A549 (cell line): ENCODE measurements at regions not wholly inside any gene's neighbourhood (a gene's known extent, or its start where the extent isn't known, plus 50 kb on each side); places are given as distances from the start of the nearest gene placed in this dataset.

Source experiments
- ATAC-seq, 2 experiments: fragments of 200-7000 bp in 1 of 2; fragments of >200 bp in 1 of 2; cut with Nextera tagmentation in 1 of 2; cut with Tn5 transposase in 1 of 2; 3 replicates each; pipeline versions ENCODE4 v1.8.0 to v1.9.1; 2018 to 2020; ENCODE audit warnings: mild to moderate bottlenecking in 1 of 2, moderate library complexity in 1 of 2
- CTCF ChIA-PET: fragments of 300-600 bp; sonication (Branson Sonifier 250); formaldehyde crosslinking; extraction: SDS; loops from one replicate; lab custom pipeline; 2021; ENCODE audit warnings: antibody characterized with exemption, inconsistent platforms; lab: Yijun Ruan, JAX
- POLR2A ChIA-PET: fragments of 350-600 bp; formaldehyde crosslinking; extraction: SDS; loops from one replicate; lab custom pipeline; 2021; ENCODE audit warnings: antibody characterized with exemption, inconsistent platforms; lab: Yijun Ruan, JAX
- DNase-seq, 2 experiments: peaks; one replicate each; pipeline versions ENCODE4 v3.0.0 to v3.0.0-alpha.2; 2011 to 2016; ENCODE audit warnings: low read depth in 1 of 2, low spot score in 1 of 2
- FAIRE-seq: peaks from 2 replicates; lab custom pipeline; 2011; peaks lifted over from hg19 to GRCh38; lab: Jason Lieb, UNC
- H3K27ac ChIP-seq, 2 experiments: fragments of >200 bp; sonication (Bioruptor Twin); formaldehyde crosslinking; 3 replicates each; pipeline ENCODE4 v1.5.1; 2016 to 2017
- H3K4me1 ChIP-seq: fragments of >200 bp; sonication (Bioruptor Twin); formaldehyde crosslinking; 3 replicates; pipeline ENCODE4 v1.6.1; 2016
- H3K4me2 ChIP-seq: fragments of >200 bp; sonication (Bioruptor Twin); formaldehyde crosslinking; 3 replicates; pipeline ENCODE4 v1.6.1; 2016
- H3K4me3 ChIP-seq: fragments of >200 bp; sonication (Bioruptor Twin); formaldehyde crosslinking; 3 replicates; pipeline ENCODE4 v1.5.1; 2016
- H3K9me3 ChIP-seq: fragments of >200 bp; sonication (Bioruptor Twin); formaldehyde crosslinking; 3 replicates; pipeline ENCODE4 v1.6.1; 2016
- BCL3 ChIP-seq: fragments of >200 bp; sonication (Bioruptor Twin); formaldehyde crosslinking; IDR thresholded peaks from 3 replicates; pipeline ENCODE4 v1.6.1; 2016
- CBX2 ChIP-seq: fragments of 200-600 bp; sonication (generic); IDR thresholded peaks from 2 replicates; pipeline ENCODE4 v1.6.1; 2016; ENCODE audit warnings: low read depth, mild to moderate bottlenecking, borderline replicate concordance
- CBX8 ChIP-seq: fragments of 200-600 bp; sonication (generic); IDR thresholded peaks from 2 replicates; pipeline ENCODE4 v1.6.1; 2016
- CHD2 ChIP-seq: fragments of 150-350 bp; IDR thresholded peaks from 2 replicates; pipeline ENCODE4 v1.6.1; 2014; ENCODE audit warnings: low read length; ENCODE audit not compliant: partially characterized antibody
- CTCF ChIP-seq: fragments of >200 bp; sonication (Bioruptor Twin); formaldehyde crosslinking; IDR thresholded peaks from 3 replicates; pipeline ENCODE4 v1.5.1; 2016
- FOXS1 ChIP-seq: fragments of 250-450 bp; sonication (Bioruptor Pico); IDR thresholded peaks from 2 replicates; pipeline ENCODE4 v1.5.0; 2020; ENCODE audit warnings: mild to moderate bottlenecking, moderate library complexity
- GATA3 ChIP-seq: IDR thresholded peaks from 2 replicates; pipeline ENCODE4 v1.6.1; 2012; ENCODE audit warnings: borderline replicate concordance
- HDAC2 ChIP-seq: fragments of 200-600 bp; sonication (generic); IDR thresholded peaks from 2 replicates; pipeline ENCODE4 v1.6.1; 2016
- HEYL ChIP-seq: fragments of 250-450 bp; sonication (Bioruptor Pico); IDR thresholded peaks from 2 replicates; pipeline ENCODE4 v1.8.0; 2021; ENCODE audit warnings: mild to moderate bottlenecking, moderate library complexity
- HMGXB4 ChIP-seq: fragments of 250-450 bp; sonication (Bioruptor Pico); IDR thresholded peaks from 2 replicates; pipeline ENCODE4 v1.5.0; 2021; ENCODE audit warnings: mild to moderate bottlenecking, moderate library complexity, borderline replicate concordance
- HOXA7 ChIP-seq: fragments of 250-450 bp; sonication (Bioruptor Pico); IDR thresholded peaks from 2 replicates; pipeline ENCODE4 v1.5.0; 2020; ENCODE audit warnings: mild to moderate bottlenecking, moderate library complexity
- HOXB5 ChIP-seq: fragments of 250-450 bp; sonication (Bioruptor Pico); IDR thresholded peaks from 2 replicates; pipeline ENCODE4 v1.5.0; 2020; ENCODE audit warnings: mild to moderate bottlenecking, moderate library complexity
- JUN ChIP-seq, 2 experiments: fragments of >200 bp; sonication (Bioruptor Twin); formaldehyde crosslinking; IDR thresholded peaks; 2 replicates in 1 of 2; 3 replicates in 1 of 2; pipeline ENCODE4 v1.6.1; 2016 to 2017
- JUNB ChIP-seq: fragments of >200 bp; sonication (Bioruptor Twin); formaldehyde crosslinking; IDR thresholded peaks from 2 replicates; pipeline ENCODE4 v1.6.1; 2016
- KDM1A ChIP-seq: fragments of 200-600 bp; sonication (generic); IDR thresholded peaks from 2 replicates; pipeline ENCODE4 v1.6.1; 2016; ENCODE audit warnings: low read depth, mild to moderate bottlenecking
- NPAS2 ChIP-seq: fragments of 250-450 bp; sonication (Bioruptor Pico); IDR thresholded peaks from 2 replicates; pipeline ENCODE4 v1.8.0; 2022; ENCODE audit warnings: mild to moderate bottlenecking, moderate library complexity, borderline replicate concordance
- PHF8 ChIP-seq: fragments of 200-600 bp; sonication (generic); IDR thresholded peaks from 2 replicates; pipeline ENCODE4 v1.6.1; 2016; ENCODE audit warnings: low read depth, mild to moderate bottlenecking, antibody characterized with exemption, moderate library complexity, borderline replicate concordance
- REST ChIP-seq: fragments of 200-600 bp; sonication (generic); IDR thresholded peaks from 2 replicates; pipeline ENCODE4 v1.6.1; 2016; ENCODE audit warnings: antibody characterized with exemption, mild to moderate bottlenecking, moderate library complexity
- RNF2 ChIP-seq: fragments of 200-600 bp; sonication (generic); IDR thresholded peaks from 2 replicates; pipeline ENCODE4 v1.6.1; 2016; ENCODE audit warnings: low read depth, mild to moderate bottlenecking, antibody characterized with exemption, moderate library complexity, borderline replicate concordance
- ZC3H11A ChIP-seq: fragments of 450-650 bp; IDR thresholded peaks from 2 replicates; pipeline ENCODE4 v1.6.1; 2014; ENCODE audit warnings: antibody characterized with exemption, mild to moderate bottlenecking
- ZFP36 ChIP-seq: fragments of 450-650 bp; IDR thresholded peaks from 2 replicates; pipeline ENCODE4 v1.6.1; 2014; ENCODE audit warnings: borderline replicate concordance; ENCODE audit not compliant: partially characterized antibody
- ZSCAN20 ChIP-seq: fragments of 250-450 bp; sonication (Bioruptor Pico); IDR thresholded peaks from 2 replicates; pipeline ENCODE4 v1.8.0; 2022; ENCODE audit warnings: mild to moderate bottlenecking, moderate library complexity
- WGBS: methylation state at CpG from one replicate; pipeline ENCODE4 v1.1.6; 2017; ENCODE audit errors: missing lambda C conversion rate; 5-methylcytosine and 5-hydroxymethylcytosine counted together

GRCh38 chr3:98259-98654 lies 98.3 kb upstream of the CHL1 start:
- POLR2A ChIA-PET = no interaction called here
- no peak for FAIRE-seq
- H3K9me3 ChIP-seq = no peaks in the 10 kb centered on the region
- CTCF ChIA-PET = no interaction called here
- TF ChIP-seq JUN (IDR thresholded peaks at IDR 0.05) (no peak), REST (no peak), GATA3 (no peak), FOXS1 (no peak), ZSCAN20 (CRISPR knock-in tag) (no peak), HDAC2 (no peak), HMGXB4 (CRISPR knock-in tag) (no peak), HOXB5 (CRISPR knock-in tag) (no peak), BCL3 (no peak), CHD2 (no peak), CTCF (no peak), RNF2 (no peak), JUNB (no peak), CBX2 (no peak), ZFP36 (no peak), KDM1A (no peak)
- TF ChIP-seq, all 56 proteins: peak for 0
- H3K4me1 ChIP-seq = no peaks in the 10 kb centered on the region
- DNase-seq = no peak
- 9% methylated on average over 5 of the region's 5 CpGs for WGBS
- H3K4me3 ChIP-seq = no peak overlapping the region
- no peak overlapping the region for H3K27ac ChIP-seq
- H3K4me2 ChIP-seq = no peak overlapping the region
- no peak for ATAC-seq

- H3K4me2 ChIP-seq = no peak overlapping the region
- H3K9me3 ChIP-seq = no peaks in the 10 kb centered on the region
- WGBS = 9% methylated on average over 5 of the region's 5 CpGs
- TF ChIP-seq FOXS1 (no peak), NPAS2 (no peak), PHF8 (no peak), HDAC2 (no peak), HEYL (CRISPR knock-in tag) (no peak), CBX8 (no peak), REST (no peak), ZC3H11A (no peak), HOXA7 (CRISPR knock-in tag) (no peak)
- POLR2A ChIA-PET = no interaction called here
- H3K4me1 ChIP-seq = no peaks in the 10 kb centered on the region
- ATAC-seq (no peak), FAIRE-seq (no peak), DNase-seq (no peak)
- H3K27ac ChIP-seq = no peak overlapping the region
- CTCF ChIA-PET = no interaction called here
- no peak overlapping the region for H3K4me3 ChIP-seq
These were observed 97.1 kb upstream of the CHL1 start for GRCh38 chr3:99506-99905.
